Activated T-helper 9 cell treated with anti-CD3 and anti-CD28 coated beads, Interleukin-2, amount 50 U/mL, for 16 hours (primary cell): ENCODE measurements at regions not wholly inside any gene's neighbourhood (a gene's known extent, or its start where the extent isn't known, plus 50 kb on each side); places are given as distances from the start of the nearest gene placed in this dataset.
"Not testable (repeated sequence)": the region's sequence is repeated elsewhere in the genome, so short reads cannot be mapped to it uniquely, and the experiment has no call there.

ENCODE experiments used
- DNase-seq: peaks from one replicate; pipeline ENCODE4 v3.0.0-alpha.2; 2020; ENCODE audit warnings: low read depth

- no peak for DNase-seq
Observed at GRCh38 chr5:2169430-2169808, 286.7 kb upstream of the IRX4 start.

GRCh38 chr5:2168601-2169429 lies 286.1 kb upstream of the IRX4 start:
- no peak for DNase-seq

- no peak for DNase-seq
Observed at GRCh38 chr5:2167671-2168070, 284.9 kb upstream of the IRX4 start.

DNA sequence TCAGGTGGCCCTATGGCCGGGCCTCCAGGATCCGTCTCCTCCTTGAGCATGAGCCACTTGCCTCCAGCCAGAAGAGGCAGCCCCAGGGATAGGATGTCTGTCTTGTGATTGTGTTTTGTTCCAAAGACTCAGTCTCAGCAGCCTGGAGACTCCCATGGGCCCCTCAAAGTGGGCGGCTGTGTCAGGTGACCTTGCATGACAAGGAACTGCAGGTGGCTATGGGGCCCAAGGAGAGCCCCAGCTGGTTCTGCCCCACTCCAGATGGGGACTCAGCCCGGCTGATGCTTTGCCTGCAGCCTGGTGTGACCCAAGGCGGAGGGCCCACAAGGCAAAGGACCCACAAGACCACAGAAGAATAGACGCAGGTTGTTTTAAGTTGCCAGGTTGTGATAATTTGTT lies 284.3 kb upstream of the IRX4 start:
- DNase-seq, result no peak

GRCh38 chr5:2166306-2166978 lies 283.7 kb upstream of the IRX4 start:
- no peak for DNase-seq

- no peak for DNase-seq
Observed at GRCh38 chr5:2165615-2166305, 283.0 kb upstream of the IRX4 start.

DNA sequence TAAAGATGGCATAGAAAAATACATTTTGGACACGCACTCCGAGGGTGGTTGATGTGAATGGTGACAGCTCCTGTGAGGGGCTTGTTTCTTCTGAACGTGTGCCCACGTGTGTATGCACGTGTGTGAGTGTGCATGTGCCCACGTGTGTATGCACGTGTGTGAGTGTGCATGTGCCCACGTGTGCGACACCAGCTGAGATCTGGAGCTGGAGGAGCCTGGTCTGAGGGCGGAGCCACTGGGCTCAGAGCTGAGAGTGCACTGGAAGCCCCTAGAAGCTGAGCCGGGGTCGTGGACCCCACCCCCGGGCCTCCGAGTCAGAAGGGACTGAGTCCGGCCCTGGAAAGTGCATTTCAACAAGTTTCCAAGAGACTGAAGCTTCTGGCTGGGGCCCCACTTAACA lies 282.5 kb upstream of the IRX4 start:
- no peak for DNase-seq

GRCh38 chr5:2164586-2164985 lies 281.9 kb upstream of the IRX4 start:
- DNase-seq, result no peak

GRCh38 chr5:2163940-2164490 lies 281.3 kb upstream of the IRX4 start:
- no peak for DNase-seq

DNA sequence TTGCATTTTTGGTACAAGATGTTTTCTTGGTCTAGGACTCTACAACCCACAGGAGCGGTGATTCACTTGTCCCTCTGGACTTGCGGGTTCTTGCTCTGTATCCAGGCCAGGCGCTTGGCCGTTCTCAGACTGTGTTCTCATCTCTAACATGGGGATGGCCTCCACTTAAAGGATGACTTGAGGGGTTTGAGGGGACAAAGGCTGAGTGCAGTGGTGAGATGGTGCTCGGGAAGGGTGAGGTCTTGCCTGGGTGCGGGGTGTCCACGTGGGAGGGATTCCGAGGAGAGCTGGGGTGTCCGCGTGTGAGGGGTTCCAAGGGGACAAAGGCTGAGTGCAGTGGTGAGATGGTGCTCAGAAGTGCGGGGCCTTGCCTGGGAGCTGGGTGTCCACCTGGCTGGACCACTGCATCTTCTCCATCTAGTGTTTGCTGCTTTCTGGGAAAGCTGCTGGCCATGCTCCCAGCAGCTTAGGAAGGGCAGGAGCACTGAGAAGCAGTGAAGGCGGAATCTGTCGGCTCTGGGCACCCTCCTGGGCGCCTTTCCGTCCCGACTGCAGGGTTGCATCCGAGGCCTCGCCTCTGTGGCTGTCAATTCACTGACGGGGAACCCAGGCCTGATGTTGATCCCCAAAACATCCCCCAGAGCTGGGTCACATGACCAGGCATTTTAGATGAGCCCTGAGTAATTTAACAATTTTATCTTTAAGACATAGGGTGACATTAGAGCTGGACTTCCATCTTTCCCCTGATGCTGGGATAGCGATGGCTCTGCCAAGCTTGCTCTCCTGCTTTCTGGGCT lies 280.5 kb upstream of the IRX4 start:
- DNase-seq, result no peak

GRCh38 chr5:2160811-2161210 lies 278.1 kb upstream of the IRX4 start:
- DNase-seq, result no peak

- DNase-seq, result no peak
Observed at GRCh38 chr5:2158767-2159166, 276.0 kb upstream of the IRX4 start.

GRCh38 chr5:2158109-2158508 lies 275.4 kb upstream of the IRX4 start:
- no peak for DNase-seq

DNA sequence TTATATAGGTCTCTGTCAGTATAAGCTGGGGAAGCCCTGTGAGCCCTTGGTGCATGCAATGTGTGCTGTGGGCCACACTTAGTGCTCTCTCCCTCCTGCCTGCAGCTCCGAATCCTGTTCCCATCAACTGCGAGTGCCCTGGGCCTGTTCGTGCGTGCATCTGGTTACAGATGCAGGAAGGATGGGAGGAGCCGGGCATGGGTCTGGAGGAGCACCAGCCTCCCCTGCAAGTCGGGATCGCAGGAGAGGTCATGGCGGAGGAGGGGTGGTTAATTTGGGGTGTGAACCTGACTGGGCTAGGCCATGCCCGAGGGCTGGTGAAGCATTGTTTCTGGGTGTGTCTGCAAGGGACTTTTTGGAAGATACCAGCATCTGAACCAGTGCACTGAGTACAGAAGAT lies 274.6 kb upstream of the IRX4 start:
- DNase-seq, result no peak

DNA sequence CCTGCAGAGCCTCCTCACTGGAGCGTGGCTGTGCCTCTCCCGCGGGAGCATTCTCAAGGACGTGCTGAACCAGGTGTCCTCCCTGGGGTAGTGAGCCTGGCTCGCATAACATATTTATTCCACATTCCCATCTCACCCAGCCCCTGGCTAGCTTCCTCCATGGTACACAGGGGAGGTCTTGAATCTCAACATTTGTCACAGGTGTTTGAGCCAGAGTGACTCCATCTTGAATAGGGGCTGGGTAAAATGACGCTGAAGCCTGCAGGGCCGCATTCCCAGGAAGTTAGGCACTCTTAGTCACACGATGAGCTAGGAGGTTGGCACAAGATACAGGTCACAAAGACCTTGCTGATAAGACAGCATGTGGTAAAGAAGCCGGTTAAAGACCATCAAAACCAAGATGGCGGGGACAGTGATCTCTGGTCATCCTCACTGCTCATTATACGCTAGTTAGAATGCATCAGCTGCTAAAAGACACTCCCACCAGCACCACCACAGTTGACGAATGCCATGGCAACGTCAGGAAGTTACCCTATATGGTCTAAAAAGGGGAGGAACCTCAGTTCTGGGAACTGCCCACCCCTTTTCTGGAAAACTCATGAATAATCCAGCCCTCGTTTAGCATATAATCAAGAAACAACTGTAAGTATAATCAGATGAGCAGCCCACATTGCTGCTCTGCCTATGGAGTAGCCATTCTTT lies 273.8 kb upstream of the IRX4 start:
- DNase-seq, result no peak

DNA sequence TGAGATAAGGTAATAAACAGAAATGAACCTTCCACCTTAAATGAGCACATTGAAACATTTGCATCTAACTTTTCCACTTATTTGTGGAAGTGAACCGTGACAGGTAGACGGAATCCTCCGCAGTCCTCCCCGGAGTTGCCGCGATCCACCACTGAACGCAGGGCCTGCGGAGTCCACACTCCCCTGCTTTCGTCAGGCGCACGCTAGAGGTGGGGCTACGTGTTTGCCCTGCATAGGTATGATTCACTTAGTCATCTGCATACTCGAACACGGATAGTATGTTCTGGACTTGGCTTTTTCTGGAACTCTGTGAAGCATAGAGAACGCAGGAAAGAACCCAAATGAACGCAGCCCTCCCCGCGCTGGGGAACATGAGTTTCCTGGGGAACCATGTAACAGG lies 272.8 kb upstream of the IRX4 start:
- no peak for DNase-seq

GRCh38 chr5:2153802-2154201 lies 271.1 kb upstream of the IRX4 start:
- DNase-seq, result no peak

DNA sequence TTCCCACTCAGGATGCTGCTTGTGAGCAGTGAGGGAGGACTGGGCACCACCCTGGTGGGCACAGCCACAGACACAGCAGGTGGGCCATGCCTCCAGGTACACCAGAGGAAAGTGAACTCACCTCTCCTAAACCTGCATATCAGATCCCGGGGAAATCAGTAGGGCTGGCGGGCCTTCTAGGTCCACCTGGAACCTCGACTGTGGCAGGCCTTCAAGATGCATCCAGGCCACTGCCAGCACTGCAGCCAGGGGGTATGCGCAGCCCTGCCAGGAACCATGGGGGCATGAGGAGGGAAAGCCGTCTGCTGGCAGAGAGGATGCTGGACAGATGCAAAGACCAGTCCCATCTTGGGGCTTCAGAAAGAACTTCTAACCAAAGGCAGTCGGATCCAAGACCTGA lies 270.6 kb upstream of the IRX4 start:
- DNase-seq, result no peak

DNA sequence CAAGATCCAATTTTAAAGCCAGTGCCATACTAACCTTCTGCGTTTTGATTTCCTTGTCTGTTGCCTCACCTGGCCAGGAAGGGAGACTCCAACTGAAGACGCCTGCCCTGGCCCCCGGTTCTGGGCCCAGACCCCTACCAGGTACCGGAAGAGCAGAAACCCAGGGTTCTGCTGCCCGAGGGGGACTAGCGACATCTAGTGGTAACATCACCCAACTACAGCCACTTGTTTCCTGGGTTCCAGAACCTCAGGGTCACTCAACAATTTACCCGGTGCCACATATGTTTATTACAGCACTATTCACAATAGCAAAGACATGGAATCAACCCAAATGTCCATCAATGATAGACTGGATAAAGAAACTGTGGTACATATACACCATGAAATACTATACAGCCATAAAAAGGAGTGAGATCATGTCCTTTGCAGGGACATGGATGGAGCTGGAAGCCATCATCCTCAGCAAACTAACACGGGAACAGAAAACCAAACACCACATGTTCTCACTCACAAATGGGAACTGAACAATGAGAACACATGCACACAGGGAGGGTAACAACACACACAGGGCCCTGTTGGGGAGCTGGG lies 268.7 kb upstream of the IRX4 start:
- not testable (repeated sequence) for DNase-seq

- DNase-seq, result no peak
Observed at GRCh38 chr5:2149195-2149539, 266.4 kb upstream of the IRX4 start.
